H54 (cell line): ENCODE measurements at regions not wholly inside any gene's neighbourhood (a gene's known extent, or its start where the extent isn't known, plus 50 kb on each side); places are given as distances from the start of the nearest gene placed in this dataset.
"Not testable (repeated sequence)": the region's sequence is repeated elsewhere in the genome, so short reads cannot be mapped to it uniquely, and the experiment has no call there.

ENCODE experiments used
- DNase-seq: peaks from one replicate; pipeline ENCODE4 v3.0.0; 2011; ENCODE audit warnings: low spot score, mixed read lengths; ENCODE audit not compliant: insufficient read length
- FAIRE-seq: peaks from 3 replicates; lab custom pipeline; 2011; peaks lifted over from hg19 to GRCh38; lab: Jason Lieb, UNC
- POLR2A ChIP-seq: IDR thresholded peaks from 2 replicates; pipeline ENCODE4 v1.6.1; 2011; ENCODE audit warnings: low read depth, mild to moderate bottlenecking, low read length

DNA sequence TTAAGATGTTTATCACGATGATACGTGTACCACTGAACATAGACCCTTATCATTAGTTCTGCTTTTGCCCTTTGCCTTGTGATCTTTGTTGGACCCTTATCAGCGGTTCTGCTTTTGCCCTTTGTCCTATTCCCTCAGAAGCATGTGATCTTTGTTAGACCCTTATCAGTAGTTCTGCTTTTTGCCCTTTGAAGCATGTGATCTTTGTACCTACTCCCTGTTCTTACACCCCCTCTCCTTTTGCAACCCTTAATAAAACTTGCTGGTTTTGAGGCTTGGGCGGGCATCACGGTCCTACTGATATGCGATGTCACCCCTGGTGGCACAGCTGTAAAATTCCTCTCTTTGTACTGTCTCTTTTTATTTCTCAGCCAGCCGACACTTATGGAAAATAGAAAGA, 117.0 kb downstream of the SDHAF3 start:
- DNase-seq, FAIRE-seq: not testable (repeated sequence)

DNA sequence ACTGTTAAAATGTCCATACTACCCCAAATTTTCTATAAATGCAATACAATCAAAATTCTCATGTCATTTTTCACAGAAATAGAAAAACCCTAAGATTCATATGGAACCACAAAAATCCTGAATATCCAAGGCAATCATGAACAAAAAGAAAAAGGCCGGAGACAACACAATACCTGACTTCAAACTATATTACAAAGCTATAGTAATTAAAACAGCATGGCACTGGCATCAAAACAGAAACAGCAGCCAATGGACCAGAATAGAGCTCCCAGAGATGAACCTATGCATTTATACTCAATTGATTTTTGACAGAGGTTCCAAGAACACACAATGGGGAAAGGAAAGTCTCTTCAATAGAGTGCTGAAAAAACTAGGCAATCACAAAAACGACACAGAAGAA, 128.8 kb downstream of the SDHAF3 start:
- no peak for TF ChIP-seq POLR2A
- no peak for FAIRE-seq
- no peak for DNase-seq

DNA sequence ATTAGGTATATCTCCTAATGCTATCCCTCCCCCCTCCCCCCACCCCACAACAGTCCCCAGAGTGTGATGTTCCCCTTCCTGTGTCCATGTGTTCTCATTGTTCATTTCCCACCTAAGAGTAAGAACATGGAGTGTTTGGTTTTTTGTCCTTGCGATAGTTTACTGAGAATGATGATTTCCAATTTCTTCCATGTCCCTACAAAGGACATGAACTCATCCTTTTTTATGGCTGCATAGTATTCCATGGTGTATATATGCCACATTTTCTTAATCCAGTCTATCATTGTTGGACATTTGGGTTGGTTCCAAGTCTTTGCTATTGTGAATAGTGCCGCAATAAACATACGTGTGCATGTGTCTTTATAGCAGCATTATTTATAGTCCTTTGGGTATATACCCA, 140.7 kb downstream of the SDHAF3 start:
- DNase-seq, FAIRE-seq: not testable (repeated sequence)

DNA sequence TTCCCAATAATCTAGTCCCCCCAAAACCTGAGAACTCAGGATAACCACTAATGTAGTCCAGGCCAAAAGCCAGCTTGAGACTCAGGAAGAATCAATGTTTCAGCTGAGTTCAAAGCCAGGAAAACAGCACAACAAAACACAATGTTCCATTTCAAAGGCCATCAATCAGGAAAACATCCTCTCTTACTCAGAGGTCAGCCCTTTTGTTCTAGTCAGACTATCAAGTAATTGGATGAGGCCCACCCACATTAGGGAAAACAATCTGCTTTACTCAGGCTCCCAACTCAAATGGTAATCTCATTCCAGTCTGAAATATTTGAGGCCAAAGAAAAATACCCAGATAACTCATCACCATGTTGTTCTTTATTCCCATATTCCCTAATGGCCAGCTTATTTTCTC, 152.2 kb downstream of the SDHAF3 start:
- FAIRE-seq (no peak), DNase-seq (no peak)
- no peak for TF ChIP-seq POLR2A

DNA sequence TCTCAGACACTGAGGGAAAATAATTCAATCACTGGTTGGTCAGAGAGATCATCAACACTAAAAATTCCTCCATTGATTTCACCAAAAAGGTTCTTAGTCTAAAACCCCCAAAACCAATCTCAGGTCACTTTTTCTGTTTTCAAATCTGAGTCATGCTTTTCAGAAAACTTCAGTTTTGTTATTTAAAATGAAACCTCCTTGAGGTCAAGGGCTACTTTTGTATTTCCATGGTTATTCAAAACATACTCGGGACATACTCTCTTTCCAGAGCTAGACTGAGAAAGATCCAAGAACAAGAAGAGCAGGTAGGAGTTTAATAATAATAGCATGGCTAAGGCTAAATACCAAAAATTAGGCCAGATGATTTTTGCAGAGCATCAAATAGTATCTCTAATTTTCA, 152.8 kb downstream of the SDHAF3 start:
- TF ChIP-seq POLR2A: no peak
- no peak for DNase-seq
- FAIRE-seq: no peak

DNA sequence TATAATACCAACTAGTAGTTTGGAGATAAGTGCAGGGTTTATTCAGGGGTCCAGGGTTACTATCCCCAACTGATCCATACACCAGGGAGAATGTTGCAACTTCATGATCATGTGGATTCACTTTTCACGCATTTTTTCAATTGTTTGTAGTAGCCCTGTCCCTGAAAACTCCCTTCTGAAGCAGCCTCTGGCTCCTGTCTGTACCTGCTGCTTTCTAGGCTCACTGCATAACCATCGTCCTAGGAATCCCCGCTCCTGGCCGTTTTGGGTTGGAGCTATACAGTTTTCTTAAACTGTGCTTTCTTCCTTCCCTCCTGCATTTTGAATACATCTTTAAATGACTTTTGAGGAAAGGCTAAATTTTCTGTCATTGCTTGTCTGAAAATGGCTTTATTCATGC, 154.1 kb downstream of the SDHAF3 start:
- no peak for FAIRE-seq
- DNase-seq: no peak
- no peak for TF ChIP-seq POLR2A

DNA sequence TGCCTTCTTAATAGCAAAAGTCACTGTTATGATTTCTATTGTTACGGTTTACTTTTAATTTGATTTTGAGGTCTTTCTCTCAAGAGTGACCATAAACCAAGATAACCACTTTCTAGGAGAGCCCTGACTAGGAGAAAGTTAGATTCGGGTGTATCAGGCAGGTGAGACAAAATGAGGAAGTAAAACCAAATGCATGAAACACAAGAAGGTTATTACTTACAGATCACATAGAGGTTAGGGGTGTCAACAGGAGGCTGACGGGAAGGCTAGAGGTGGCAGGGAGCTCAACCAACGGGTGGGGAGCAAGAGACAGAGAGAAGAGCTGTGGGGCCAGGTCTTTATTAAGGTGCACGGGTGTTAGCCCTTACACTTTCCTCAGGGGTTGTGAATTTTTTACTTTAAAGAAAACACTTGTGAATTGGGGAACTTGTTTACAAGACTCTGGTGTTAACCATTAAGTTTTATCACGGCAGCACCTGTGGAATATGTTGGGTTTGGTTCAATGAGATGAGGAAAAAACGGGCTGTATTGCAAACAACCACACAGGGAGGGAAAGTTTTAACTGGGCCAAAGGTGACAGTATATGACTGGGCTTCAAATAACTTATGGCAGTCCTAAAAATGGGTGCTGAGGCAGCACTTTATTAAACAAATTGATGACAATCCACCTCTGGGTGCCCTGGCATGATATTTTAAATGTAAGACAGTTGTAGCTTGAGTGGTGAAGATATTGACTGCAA, 154.9 kb downstream of the SDHAF3 start:
- DNase-seq: no peak

DNA sequence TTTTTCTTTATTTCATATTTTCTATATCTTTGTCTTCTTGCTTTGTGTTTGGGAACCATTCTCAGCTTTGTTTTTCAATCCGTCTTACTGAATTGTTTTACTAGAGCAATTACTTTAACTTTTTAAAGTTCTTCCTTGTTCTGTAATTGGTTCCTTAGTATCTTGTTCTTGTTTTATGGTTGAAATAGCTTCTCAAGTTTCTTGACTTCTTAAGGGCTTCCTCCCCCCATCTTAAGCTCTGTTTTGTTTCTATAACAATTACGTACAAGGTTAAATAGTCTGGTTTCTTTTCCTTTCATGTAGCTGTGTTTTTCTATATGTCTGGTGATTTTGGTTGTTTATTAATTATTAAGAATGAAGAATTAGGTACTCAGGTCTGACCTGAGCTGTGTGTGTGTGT, 158.0 kb downstream of the SDHAF3 start:
- DNase-seq (no peak), FAIRE-seq (no peak)
- TF ChIP-seq POLR2A: no peak

More for the DNA sequence above, 154.9 kb downstream of the SDHAF3 start:
- FAIRE-seq: no peak
- no peak for TF ChIP-seq POLR2A

DNA sequence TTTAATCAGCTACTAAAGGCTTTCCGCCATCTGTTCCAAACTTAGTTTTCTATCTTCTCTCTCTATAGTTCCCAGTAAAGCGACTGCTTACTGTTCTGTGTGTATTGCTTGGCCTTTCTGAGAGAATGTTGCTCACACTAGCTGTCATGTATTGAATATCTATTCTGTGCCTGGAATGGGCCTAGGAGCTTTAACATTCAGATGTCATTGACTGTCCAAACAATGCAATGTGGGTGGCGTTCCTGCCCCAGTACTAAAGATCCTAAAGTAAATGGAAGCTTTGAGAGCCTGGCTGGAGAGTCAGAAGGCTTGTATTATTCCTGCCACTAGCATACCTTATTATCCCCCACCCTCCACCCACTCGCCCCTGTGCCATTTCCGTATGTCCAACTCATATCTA, 163.5 kb downstream of the SDHAF3 start:
- DNase-seq (no peak), FAIRE-seq (no peak)
- TF ChIP-seq POLR2A: no peak

DNA sequence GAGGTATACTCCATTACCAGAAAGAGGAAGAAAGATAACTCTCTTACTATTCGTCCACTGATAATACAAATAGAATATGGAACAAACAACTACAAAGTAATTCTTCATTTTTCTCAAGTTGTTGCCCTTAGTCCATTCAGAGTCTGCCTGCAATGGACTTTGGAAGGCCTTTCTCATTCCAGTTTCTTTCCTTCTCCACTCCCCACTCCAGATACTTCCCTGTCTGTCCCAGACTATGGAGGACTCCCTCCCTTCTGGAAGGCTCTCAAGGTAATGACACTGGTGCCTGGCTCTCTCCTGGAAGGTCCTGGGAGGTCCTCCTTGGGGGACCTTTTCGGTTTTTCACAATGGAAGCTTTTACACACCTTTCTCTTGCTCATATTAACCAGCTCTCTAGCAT, 167.8 kb downstream of the SDHAF3 start:
- DNase-seq (no peak), FAIRE-seq (no peak)
- TF ChIP-seq POLR2A: no peak

DNA sequence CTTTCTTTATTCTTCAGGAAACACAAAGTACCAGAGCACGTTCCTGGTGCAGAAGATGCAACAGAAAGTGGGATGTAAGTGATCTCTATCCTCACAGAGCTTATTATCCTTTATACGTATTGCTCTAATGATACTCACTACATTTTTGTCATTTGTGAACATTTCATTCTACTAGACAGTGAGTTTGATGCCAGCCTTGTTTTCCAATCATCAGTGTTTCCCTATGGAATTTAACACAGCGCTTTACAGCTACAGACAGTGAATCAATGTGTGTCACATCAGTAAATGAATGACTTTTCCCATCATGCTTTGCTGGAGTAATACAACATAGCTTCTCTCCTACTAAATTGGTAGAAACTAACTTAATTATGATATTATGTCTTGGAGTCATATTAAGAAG, 175.5 kb downstream of the SDHAF3 start:
- no peak for TF ChIP-seq POLR2A
- no peak for DNase-seq
- FAIRE-seq: no peak

DNA sequence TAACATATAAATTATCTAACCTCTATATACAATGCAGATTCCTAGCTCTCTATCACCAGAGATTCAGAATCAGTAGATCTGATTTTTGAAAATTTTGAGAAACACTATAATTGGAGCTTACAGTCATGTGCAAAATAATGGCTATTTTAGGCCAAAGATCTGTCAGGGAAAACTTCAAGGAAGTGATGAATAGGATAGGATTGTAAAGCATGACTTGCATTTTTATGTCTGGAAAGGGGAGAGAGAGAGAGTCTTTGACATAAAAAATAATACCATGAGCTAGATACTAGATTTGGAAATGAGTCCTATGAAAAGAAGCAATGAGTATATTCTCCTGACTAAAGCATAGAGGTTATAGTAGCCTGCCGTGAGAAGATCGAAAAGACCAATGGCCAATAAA, 181.1 kb downstream of the SDHAF3 start:
- TF ChIP-seq POLR2A: no peak
- DNase-seq (no peak), FAIRE-seq (no peak)

DNA sequence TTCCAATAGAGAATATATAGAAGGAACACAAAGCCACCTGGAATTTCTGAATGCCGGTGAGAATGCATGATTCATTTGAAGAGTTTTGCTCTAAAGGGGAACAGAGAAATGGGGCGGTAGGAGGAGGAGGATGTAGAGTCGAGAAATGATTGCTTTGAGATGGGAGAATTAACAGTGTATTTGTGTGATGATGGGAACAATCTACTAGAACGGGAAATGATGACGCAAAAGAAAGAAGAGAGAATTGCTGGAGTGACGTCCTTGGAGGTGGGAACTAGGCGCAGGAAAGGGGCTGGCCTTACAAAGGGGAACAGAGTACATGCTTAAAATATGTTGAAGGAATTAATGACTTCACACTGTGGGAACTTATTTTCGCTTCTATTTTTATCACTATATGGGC, 188.1 kb downstream of the SDHAF3 start:
- DNase-seq (no peak), FAIRE-seq (no peak)
- TF ChIP-seq POLR2A: no peak

DNA sequence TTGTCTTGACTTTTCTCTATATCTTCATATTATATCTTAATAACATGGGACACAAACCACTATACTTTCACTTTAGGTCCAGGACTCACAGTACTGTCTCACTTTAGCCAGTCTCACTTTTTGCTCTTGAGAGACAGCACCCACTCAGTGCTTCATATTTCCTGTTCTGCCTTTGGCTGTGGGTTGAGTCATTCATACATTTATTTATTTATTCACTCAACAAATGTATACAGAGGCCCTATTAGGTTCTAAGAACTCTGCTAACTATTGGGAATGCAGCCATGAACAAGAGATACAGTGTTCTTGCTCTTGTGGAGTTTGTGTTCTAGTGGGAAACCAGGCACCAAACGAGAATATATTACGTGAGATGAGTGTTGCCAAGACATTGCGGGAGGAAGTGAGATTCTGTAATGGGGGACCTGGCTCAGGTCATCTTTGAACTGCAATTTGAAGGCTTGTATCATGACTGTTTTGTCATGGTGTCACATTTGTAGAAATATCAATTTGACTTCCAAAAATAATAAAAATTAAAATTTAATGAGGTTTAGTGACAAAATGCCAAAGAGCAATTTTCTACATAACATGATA, 190.1 kb downstream of the SDHAF3 start:
- DNase-seq (no peak), FAIRE-seq (no peak)
- no peak for TF ChIP-seq POLR2A

DNA sequence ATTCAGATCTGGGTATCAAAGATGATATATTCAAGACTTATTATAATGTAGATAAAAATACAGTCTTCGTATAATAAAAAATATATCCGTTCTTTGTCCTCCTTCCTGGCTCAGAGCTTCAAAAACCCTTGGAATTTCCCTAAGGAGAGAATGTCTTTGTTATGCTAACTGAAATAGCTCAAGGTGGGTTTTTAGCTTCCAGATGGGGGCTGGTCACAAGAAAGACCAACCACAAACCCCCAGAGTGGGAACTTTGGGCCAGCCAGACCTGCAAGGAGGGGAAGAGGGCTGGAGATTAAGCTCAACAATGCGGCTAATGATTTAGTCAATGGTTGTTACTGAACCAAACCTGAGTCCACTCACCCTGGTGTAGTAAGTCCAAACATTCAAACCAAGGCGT, 196.4 kb downstream of the SDHAF3 start:
- FAIRE-seq (no peak), DNase-seq (no peak)
- no peak for TF ChIP-seq POLR2A

DNA sequence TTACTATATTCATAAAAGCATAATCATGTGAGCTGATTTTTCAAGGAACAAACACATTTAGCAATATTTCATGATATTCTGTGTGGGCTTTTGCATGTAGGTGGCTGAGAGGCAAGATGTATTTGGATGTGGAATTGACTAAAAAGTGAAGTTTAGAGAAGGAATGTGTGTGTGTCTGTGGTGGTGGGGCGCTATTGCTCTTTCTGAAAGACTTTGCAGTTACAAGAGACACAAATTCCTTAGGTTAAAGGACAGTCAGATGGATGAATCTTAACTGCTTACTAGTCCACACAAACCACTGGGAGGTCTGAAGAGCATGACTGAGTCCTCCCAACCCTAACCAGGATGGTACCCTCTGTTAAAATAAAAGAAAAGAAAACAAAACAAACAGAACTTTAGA, 200.1 kb downstream of the SDHAF3 start:
- FAIRE-seq (no peak), DNase-seq (no peak)
- no peak for TF ChIP-seq POLR2A

DNA sequence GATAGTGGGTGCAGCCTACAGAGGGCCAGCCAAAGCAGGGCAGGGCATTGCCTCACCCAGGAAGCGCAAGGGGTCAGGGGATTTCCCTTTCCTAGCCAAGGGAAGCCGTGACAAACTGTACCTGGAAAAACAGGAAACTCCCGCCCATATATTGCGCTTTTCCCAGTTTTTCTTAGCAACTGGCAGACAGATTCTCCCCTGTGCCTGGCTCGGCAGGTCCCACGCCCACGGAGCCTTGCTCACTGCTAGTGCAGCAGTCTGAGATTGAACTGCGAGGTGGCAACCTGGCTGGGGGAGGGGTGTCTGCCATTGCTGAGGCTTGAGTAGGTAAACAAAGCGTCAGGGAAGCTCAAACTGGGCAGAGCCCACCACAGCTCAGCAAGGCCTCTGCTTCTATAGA, 212.4 kb downstream of the SDHAF3 start:
- not testable (repeated sequence) for FAIRE-seq, DNase-seq
